ENCODE measurements at regions not wholly inside any gene's neighbourhood (a gene's known extent, or its start where the extent isn't known, plus 50 kb on each side); places are given as distances from the start of the nearest gene placed in this dataset.

GRCh38 chr17:63382136-63382535, 64.0 kb downstream of the CYB561 start:
- no peak for TF ChIP-seq JUNB (IDR thresholded peaks at IDR 0.05)
- TF ChIP-seq HMGXB4 (CRISPR knock-in tag; IDR thresholded peaks at IDR 0.05; ENCODE audit: borderline replicate concordance), result no peak
- no peak for TF ChIP-seq CTCF (IDR thresholded peaks at IDR 0.05)

Data from A549 (cell line).